PC-9 (cell line): ENCODE measurements at regions not wholly inside any gene's neighbourhood (a gene's known extent, or its start where the extent isn't known, plus 50 kb on each side); places are given as distances from the start of the nearest gene placed in this dataset.

Experiments used
- EZH2 ChIP-seq: fragments of 200-600 bp; sonication (generic); IDR thresholded peaks from 2 replicates; pipeline ENCODE4 v1.8.0; 2017; ENCODE audit warnings: antibody characterized with exemption, low read depth
- TF ChIP-seq, protein P1 (sequence below): fragments of 200-600 bp; sonication (generic); conservative IDR thresholded peaks from 2 replicates; pipeline ENCODE4 v1.6.1; 2017; ENCODE audit warnings: mixed run types, antibody characterized with exemption, mild to moderate bottlenecking, moderate library complexity

DNA sequence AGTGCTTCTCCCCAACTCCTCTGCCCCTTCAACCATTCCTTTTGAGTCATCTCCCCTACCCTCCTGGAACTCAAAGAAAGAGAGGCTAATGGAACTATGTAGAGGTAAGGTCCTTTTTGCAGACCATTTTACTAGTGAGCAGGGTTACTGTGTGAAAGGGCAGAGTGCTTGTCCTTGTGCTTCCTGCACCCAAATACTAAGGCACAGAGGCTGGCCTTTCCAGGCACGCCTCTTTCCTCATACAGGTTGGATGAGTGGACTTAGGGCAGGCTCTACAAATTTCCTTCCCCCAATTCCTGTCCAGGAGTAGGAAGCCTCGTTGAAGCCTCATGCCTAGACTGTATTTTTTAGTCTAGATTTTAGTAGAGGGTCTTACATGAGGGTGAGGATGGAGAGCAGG lies 288.8 kb upstream of the SLC14A2 start:
- TF ChIP-seq EZH2: no peak
- TF ChIP-seq, protein P1, sequence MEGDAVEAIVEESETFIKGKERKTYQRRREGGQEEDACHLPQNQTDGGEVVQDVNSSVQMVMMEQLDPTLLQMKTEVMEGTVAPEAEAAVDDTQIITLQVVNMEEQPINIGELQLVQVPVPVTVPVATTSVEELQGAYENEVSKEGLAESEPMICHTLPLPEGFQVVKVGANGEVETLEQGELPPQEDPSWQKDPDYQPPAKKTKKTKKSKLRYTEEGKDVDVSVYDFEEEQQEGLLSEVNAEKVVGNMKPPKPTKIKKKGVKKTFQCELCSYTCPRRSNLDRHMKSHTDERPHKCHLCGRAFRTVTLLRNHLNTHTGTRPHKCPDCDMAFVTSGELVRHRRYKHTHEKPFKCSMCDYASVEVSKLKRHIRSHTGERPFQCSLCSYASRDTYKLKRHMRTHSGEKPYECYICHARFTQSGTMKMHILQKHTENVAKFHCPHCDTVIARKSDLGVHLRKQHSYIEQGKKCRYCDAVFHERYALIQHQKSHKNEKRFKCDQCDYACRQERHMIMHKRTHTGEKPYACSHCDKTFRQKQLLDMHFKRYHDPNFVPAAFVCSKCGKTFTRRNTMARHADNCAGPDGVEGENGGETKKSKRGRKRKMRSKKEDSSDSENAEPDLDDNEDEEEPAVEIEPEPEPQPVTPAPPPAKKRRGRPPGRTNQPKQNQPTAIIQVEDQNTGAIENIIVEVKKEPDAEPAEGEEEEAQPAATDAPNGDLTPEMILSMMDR: no peak
